ENCODE measurements at regions not wholly inside any gene's neighbourhood (a gene's known extent, or its start where the extent isn't known, plus 50 kb on each side); places are given as distances from the start of the nearest gene placed in this dataset.

DNA sequence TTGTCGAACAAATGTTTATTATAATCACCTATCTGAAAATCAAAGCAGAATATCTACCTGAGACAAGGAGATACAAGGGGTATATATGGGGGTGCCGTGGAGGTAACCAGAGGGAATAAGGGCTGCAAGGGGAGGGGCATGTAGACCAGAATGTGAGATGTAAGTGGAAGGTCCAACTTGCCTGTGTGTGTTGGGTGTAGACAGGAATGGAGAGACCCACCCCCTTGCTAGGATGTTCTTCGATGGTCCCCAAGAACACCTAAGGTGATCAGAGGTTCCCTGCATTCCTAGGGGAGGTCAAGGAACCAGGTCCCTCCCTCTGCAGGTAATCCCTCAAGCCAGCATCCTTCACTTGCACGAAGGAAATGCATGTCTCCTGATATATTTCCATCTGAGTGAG is 167.9 kb downstream of the DICER1 start:
- ATAC-seq, result no peak
- TF ChIP-seq ARNTL (CRISPR knock-in tag; IDR thresholded peaks at IDR 0.05; ENCODE audit: borderline replicate concordance, low read depth) (no peak), ZNF8 (CRISPR knock-in tag; IDR thresholded peaks at IDR 0.05) (no peak), OSR1 (CRISPR knock-in tag; IDR thresholded peaks at IDR 0.05) (no peak), CSDC2 (CRISPR knock-in tag; IDR thresholded peaks at IDR 0.05) (no peak), ZNF565 (CRISPR knock-in tag; conservative IDR thresholded peaks at IDR 0.05; ENCODE audit: low read depth) (no peak), ZNF70 (CRISPR knock-in tag; IDR thresholded peaks at IDR 0.05) (no peak), ZFP3 (CRISPR knock-in tag; IDR thresholded peaks at IDR 0.05) (no peak), BACH2 (CRISPR knock-in tag; IDR thresholded peaks at IDR 0.05; ENCODE audit: borderline replicate concordance) (no peak), TOX (CRISPR knock-in tag; IDR thresholded peaks at IDR 0.05; ENCODE audit: borderline replicate concordance) (no peak), ZFP30 (CRISPR knock-in tag; IDR thresholded peaks at IDR 0.05) (no peak), ISL1 (CRISPR knock-in tag; IDR thresholded peaks at IDR 0.05) (no peak), GLIS3 (CRISPR knock-in tag; IDR thresholded peaks at IDR 0.05) (no peak), SNAI2 (CRISPR knock-in tag; IDR thresholded peaks at IDR 0.05) (no peak), ESRRG (CRISPR knock-in tag; IDR thresholded peaks at IDR 0.05) (no peak)
- TF ChIP-seq, protein P1, sequence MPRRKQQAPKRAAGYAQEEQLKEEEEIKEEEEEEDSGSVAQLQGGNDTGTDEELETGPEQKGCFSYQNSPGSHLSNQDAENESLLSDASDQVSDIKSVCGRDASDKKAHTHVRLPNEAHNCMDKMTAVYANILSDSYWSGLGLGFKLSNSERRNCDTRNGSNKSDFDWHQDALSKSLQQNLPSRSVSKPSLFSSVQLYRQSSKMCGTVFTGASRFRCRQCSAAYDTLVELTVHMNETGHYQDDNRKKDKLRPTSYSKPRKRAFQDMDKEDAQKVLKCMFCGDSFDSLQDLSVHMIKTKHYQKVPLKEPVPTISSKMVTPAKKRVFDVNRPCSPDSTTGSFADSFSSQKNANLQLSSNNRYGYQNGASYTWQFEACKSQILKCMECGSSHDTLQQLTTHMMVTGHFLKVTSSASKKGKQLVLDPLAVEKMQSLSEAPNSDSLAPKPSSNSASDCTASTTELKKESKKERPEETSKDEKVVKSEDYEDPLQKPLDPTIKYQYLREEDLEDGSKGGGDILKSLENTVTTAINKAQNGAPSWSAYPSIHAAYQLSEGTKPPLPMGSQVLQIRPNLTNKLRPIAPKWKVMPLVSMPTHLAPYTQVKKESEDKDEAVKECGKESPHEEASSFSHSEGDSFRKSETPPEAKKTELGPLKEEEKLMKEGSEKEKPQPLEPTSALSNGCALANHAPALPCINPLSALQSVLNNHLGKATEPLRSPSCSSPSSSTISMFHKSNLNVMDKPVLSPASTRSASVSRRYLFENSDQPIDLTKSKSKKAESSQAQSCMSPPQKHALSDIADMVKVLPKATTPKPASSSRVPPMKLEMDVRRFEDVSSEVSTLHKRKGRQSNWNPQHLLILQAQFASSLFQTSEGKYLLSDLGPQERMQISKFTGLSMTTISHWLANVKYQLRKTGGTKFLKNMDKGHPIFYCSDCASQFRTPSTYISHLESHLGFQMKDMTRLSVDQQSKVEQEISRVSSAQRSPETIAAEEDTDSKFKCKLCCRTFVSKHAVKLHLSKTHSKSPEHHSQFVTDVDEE (CRISPR knock-in tag; IDR thresholded peaks at IDR 0.05), result no peak
- TF ChIP-seq, protein P2, sequence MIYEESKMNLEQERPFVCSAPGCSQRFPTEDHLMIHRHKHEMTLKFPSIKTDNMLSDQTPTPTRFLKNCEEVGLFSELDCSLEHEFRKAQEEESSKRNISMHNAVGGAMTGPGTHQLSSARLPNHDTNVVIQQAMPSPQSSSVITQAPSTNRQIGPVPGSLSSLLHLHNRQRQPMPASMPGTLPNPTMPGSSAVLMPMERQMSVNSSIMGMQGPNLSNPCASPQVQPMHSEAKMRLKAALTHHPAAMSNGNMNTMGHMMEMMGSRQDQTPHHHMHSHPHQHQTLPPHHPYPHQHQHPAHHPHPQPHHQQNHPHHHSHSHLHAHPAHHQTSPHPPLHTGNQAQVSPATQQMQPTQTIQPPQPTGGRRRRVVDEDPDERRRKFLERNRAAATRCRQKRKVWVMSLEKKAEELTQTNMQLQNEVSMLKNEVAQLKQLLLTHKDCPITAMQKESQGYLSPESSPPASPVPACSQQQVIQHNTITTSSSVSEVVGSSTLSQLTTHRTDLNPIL (CRISPR knock-in tag; IDR thresholded peaks at IDR 0.05; ENCODE audit: low read depth), result no peak
- TF ChIP-seq, protein P3, sequence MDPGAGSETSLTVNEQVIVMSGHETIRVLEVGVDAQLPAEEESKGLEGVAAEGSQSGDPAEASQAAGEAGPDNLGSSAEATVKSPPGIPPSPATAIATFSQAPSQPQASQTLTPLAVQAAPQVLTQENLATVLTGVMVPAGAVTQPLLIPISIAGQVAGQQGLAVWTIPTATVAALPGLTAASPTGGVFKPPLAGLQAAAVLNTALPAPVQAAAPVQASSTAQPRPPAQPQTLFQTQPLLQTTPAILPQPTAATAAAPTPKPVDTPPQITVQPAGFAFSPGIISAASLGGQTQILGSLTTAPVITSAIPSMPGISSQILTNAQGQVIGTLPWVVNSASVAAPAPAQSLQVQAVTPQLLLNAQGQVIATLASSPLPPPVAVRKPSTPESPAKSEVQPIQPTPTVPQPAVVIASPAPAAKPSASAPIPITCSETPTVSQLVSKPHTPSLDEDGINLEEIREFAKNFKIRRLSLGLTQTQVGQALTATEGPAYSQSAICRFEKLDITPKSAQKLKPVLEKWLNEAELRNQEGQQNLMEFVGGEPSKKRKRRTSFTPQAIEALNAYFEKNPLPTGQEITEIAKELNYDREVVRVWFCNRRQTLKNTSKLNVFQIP (CRISPR knock-in tag; IDR thresholded peaks at IDR 0.05; ENCODE audit: borderline replicate concordance, low read depth), result no peak
- TF ChIP-seq, protein P4, sequence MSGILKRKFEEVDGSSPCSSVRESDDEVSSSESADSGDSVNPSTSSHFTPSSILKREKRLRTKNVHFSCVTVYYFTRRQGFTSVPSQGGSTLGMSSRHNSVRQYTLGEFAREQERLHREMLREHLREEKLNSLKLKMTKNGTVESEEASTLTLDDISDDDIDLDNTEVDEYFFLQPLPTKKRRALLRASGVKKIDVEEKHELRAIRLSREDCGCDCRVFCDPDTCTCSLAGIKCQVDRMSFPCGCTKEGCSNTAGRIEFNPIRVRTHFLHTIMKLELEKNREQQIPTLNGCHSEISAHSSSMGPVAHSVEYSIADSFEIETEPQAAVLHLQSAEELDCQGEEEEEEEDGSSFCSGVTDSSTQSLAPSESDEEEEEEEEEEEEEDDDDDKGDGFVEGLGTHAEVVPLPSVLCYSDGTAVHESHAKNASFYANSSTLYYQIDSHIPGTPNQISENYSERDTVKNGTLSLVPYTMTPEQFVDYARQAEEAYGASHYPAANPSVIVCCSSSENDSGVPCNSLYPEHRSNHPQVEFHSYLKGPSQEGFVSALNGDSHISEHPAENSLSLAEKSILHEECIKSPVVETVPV (CRISPR knock-in tag; IDR thresholded peaks at IDR 0.05), result no peak

DNA sequence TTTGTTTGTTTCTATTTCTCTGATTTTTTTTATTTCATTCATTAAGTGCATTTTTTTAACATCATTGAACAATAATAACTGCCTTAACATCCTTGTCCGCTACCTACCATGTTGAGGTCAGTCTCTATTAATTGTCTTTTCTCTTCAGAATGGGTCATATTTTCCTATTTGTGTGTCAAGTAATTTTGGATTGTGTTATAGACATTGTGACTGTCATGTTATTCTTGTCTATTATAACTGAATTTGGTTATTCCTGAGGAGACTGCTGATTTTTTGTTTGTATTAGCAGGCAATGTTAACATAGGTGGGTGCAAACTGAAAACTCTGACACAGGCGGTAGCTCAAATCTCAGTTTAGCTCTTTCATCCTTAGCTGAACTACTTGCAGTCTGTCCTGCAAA is 169.9 kb downstream of the DICER1 start:
- no peak for ATAC-seq

More for the DNA sequence above, 169.9 kb downstream of the DICER1 start:
- TF ChIP-seq, protein P1 (CRISPR knock-in tag; IDR thresholded peaks at IDR 0.05), result no peak
- TF ChIP-seq PPARA (CRISPR knock-in tag; IDR thresholded peaks at IDR 0.05; ENCODE audit: borderline replicate concordance) (no peak), ZNF70 (CRISPR knock-in tag; IDR thresholded peaks at IDR 0.05) (no peak), GLIS3 (CRISPR knock-in tag; IDR thresholded peaks at IDR 0.05) (no peak), ZFP30 (CRISPR knock-in tag; IDR thresholded peaks at IDR 0.05) (no peak), TCF4 (CRISPR knock-in tag; IDR thresholded peaks at IDR 0.05; ENCODE audit: borderline replicate concordance) (no peak), ISL1 (CRISPR knock-in tag; IDR thresholded peaks at IDR 0.05) (no peak), RARB (CRISPR knock-in tag; IDR thresholded peaks at IDR 0.05) (no peak), BACH2 (CRISPR knock-in tag; IDR thresholded peaks at IDR 0.05; ENCODE audit: borderline replicate concordance) (no peak), ZNF565 (CRISPR knock-in tag; conservative IDR thresholded peaks at IDR 0.05; ENCODE audit: low read depth) (no peak), ESRRG (CRISPR knock-in tag; IDR thresholded peaks at IDR 0.05) (no peak)
- TF ChIP-seq, protein P4 (CRISPR knock-in tag; IDR thresholded peaks at IDR 0.05), result no peak
- TF ChIP-seq, protein P5, sequence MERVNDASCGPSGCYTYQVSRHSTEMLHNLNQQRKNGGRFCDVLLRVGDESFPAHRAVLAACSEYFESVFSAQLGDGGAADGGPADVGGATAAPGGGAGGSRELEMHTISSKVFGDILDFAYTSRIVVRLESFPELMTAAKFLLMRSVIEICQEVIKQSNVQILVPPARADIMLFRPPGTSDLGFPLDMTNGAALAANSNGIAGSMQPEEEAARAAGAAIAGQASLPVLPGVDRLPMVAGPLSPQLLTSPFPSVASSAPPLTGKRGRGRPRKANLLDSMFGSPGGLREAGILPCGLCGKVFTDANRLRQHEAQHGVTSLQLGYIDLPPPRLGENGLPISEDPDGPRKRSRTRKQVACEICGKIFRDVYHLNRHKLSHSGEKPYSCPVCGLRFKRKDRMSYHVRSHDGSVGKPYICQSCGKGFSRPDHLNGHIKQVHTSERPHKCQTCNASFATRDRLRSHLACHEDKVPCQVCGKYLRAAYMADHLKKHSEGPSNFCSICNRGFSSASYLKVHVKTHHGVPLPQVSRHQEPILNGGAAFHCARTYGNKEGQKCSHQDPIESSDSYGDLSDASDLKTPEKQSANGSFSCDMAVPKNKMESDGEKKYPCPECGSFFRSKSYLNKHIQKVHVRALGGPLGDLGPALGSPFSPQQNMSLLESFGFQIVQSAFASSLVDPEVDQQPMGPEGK (CRISPR knock-in tag; IDR thresholded peaks at IDR 0.05; ENCODE audit: borderline replicate concordance), result no peak
- TF ChIP-seq, protein P2 (CRISPR knock-in tag; IDR thresholded peaks at IDR 0.05; ENCODE audit: low read depth), result no peak
- TF ChIP-seq, protein P3 (CRISPR knock-in tag; IDR thresholded peaks at IDR 0.05; ENCODE audit: borderline replicate concordance, low read depth), result no peak
